H1 (cell line): ENCODE measurements at regions not wholly inside any gene's neighbourhood (a gene's known extent, or its start where the extent isn't known, plus 50 kb on each side); places are given as distances from the start of the nearest gene placed in this dataset.

ENCODE experiments used
- CTCF ChIA-PET: fragments of 300-600 bp; sonication (Branson Sonifier 250); formaldehyde crosslinking; loops from one replicate; lab custom pipeline; 2021; ENCODE audit not compliant: partially characterized antibody; lab: Charles Lee
- POLR2A ChIA-PET: fragments of 300-600 bp; sonication (Branson Sonifier 250); formaldehyde crosslinking; loops from one replicate; lab custom pipeline; 2021; ENCODE audit warnings: inconsistent platforms; ENCODE audit not compliant: partially characterized antibody; lab: Charles Lee
- DNase-seq, 2 experiments: peaks; one replicate each; pipeline versions ENCODE4 v3.0.0 to v3.0.0-alpha.2; 2010 to 2022; ENCODE audit warnings: low spot score in 2 of 2, low read depth in 1 of 2, mixed read lengths in 1 of 2
- FAIRE-seq: peaks from 2 replicates; lab custom pipeline; 2011; peaks lifted over from hg19 to GRCh38; lab: Jason Lieb, UNC
- H2AFZ ChIP-seq: 2 replicates; pipeline ENCODE4 v1.8.1; 2012; ENCODE audit warnings: low read length, inconsistent platforms
- H2AK5ac ChIP-seq: 2 replicates; pipeline ENCODE4 v1.6.1; 2013; ENCODE audit warnings: low read depth, low read length
- H2BK120ac ChIP-seq: replicated peaks from 2 replicates; pipeline ENCODE3; 2013; ENCODE audit warnings: low read depth, low read length, inconsistent platforms
- H2BK12ac ChIP-seq: 2 replicates; pipeline ENCODE4 v1.6.1; 2013; ENCODE audit warnings: low read depth, low read length
- H2BK15ac ChIP-seq: 2 replicates; pipeline ENCODE4 v1.6.1; 2013; ENCODE audit warnings: low read length
- H2BK20ac ChIP-seq: 2 replicates; pipeline ENCODE4 v1.6.1; 2013; ENCODE audit warnings: low read length
- H2BK5ac ChIP-seq: 2 replicates; pipeline ENCODE4 v1.6.1; 2013; ENCODE audit warnings: low read depth, low read length
- H3K14ac ChIP-seq: 2 replicates; pipeline ENCODE4 v1.6.1; 2013; ENCODE audit warnings: inconsistent platforms; ENCODE audit not compliant: insufficient read length
- H3K18ac ChIP-seq: 2 replicates; pipeline ENCODE4 v1.6.1; 2013; ENCODE audit warnings: low read length; ENCODE audit errors: extremely low read depth
- H3K23ac ChIP-seq: 2 replicates; pipeline ENCODE4 v1.6.1; 2013; ENCODE audit warnings: inconsistent platforms; ENCODE audit not compliant: insufficient read length
- H3K23me2 ChIP-seq: 2 replicates; pipeline ENCODE4 v1.6.1; 2013; ENCODE audit warnings: low read depth, low read length
- H3K27ac ChIP-seq: 2 replicates; pipeline ENCODE4 v1.6.1; 2011; ENCODE audit warnings: low read depth, low read length, inconsistent platforms
- H3K27me3 ChIP-seq, 4 experiments: replicated peaks in 1 of 4; 1 replicate in 1 of 4; 2 replicates in 3 of 4; pipeline versions ENCODE4 v1.6.1 to v1.8.1; 2011 to 2013; ENCODE audit warnings: low read length in 3 of 4, mild to moderate bottlenecking in 3 of 4, inconsistent platforms in 2 of 4, mixed read lengths in 2 of 4, moderate library complexity in 1 of 4; ENCODE audit not compliant: control insufficient read depth in 3 of 4, insufficient read depth in 3 of 4; ENCODE audit errors: extremely low read depth in 1 of 4
- H3K36me3 ChIP-seq, 4 experiments: 2 replicates each; pipeline versions ENCODE4 v1.6.1 to v1.8.1; 2011 to 2013; ENCODE audit warnings: mild to moderate bottlenecking in 4 of 4, low read length in 3 of 4, moderate library complexity in 2 of 4, control low read depth in 1 of 4, inconsistent platforms in 1 of 4; ENCODE audit not compliant: insufficient read depth in 4 of 4, control insufficient read depth in 2 of 4
- H3K4ac ChIP-seq: replicated peaks from 2 replicates; pipeline ENCODE3; 2013; ENCODE audit warnings: low read length, low read depth, mixed read lengths, inconsistent platforms; ENCODE audit not compliant: insufficient read length
- H3K4me1 ChIP-seq, 4 experiments: replicated peaks in 1 of 4; 1 replicate in 1 of 4; 2 replicates in 3 of 4; pipeline versions ENCODE4 v1.6.1 to v1.8.1; 2011 to 2013; ENCODE audit warnings: low read length in 3 of 4, inconsistent platforms in 2 of 4, mixed read lengths in 1 of 4; ENCODE audit not compliant: insufficient read depth in 4 of 4, control insufficient read depth in 3 of 4
- H3K4me2 ChIP-seq, 2 experiments: 2 replicates each; pipeline versions ENCODE4 v1.6.1 to v1.8.1; 2011 to 2013; ENCODE audit warnings: low read depth in 2 of 2, low read length in 2 of 2, control low read depth in 1 of 2, inconsistent platforms in 1 of 2, mild to moderate bottlenecking in 1 of 2; ENCODE audit not compliant: insufficient read depth in 1 of 2
- H3K4me3 ChIP-seq, 4 experiments: fragments of 200-600, 300-600 bp in 1 of 4; sonication (generic), shearing (Covaris generic), sonication (Bioruptor Twin) in 1 of 4; 2 replicates each; pipeline versions ENCODE4 v1.5.1 to v1.8.1; 2011 to 2016; ENCODE audit warnings: low read length in 4 of 4, low read depth in 3 of 4, control low read depth in 2 of 4, inconsistent platforms in 2 of 4, mild to moderate bottlenecking in 2 of 4, mixed read lengths in 1 of 4, moderate library complexity in 1 of 4; ENCODE audit not compliant: insufficient read depth in 2 of 4; ENCODE audit errors: extremely low read depth in 1 of 4
- H3K56ac ChIP-seq: replicated peaks from 2 replicates; pipeline ENCODE3; 2013; ENCODE audit warnings: low read depth, mild to moderate bottlenecking, mixed read lengths, low read length, inconsistent platforms; ENCODE audit not compliant: insufficient read length
- H3K79me1 ChIP-seq: 2 replicates; pipeline ENCODE4 v1.6.1; 2013; ENCODE audit warnings: low read depth, low read length, control low read depth
- H3K79me2 ChIP-seq, 2 experiments: 2 replicates each; pipeline versions ENCODE4 v1.6.1 to v1.8.1; 2012 to 2013; ENCODE audit warnings: low read length in 2 of 2, mild to moderate bottlenecking in 2 of 2, inconsistent platforms in 1 of 2; ENCODE audit not compliant: insufficient read depth in 2 of 2, control insufficient read depth in 1 of 2
- H3K9ac ChIP-seq, 4 experiments: replicated peaks in 1 of 4; 1 replicate in 1 of 4; 2 replicates in 3 of 4; pipeline versions ENCODE4 v1.6.1 to v1.8.1; 2011 to 2013; ENCODE audit warnings: low read depth in 3 of 4, low read length in 3 of 4, control low read depth in 2 of 4, mild to moderate bottlenecking in 2 of 4, moderate library complexity in 2 of 4, inconsistent platforms in 1 of 4; ENCODE audit errors: extremely low read depth in 1 of 4
- H3K9me3 ChIP-seq, 2 experiments: 2 replicates each; pipeline versions ENCODE4 v1.6.1 to v1.8.1; 2012 to 2013; ENCODE audit warnings: mild to moderate bottlenecking in 2 of 2, moderate library complexity in 2 of 2, control low read depth in 1 of 2, inconsistent platforms in 1 of 2, low read depth in 1 of 2, low read length in 1 of 2, mixed read lengths in 1 of 2; ENCODE audit not compliant: insufficient read depth in 2 of 2
- H4K20me1 ChIP-seq, 2 experiments: replicated peaks in 1 of 2; 2 replicates each; pipeline versions ENCODE3 to v1.8.1; 2011 to 2013; ENCODE audit warnings: inconsistent platforms in 2 of 2, low read length in 2 of 2, mild to moderate bottlenecking in 1 of 2; ENCODE audit not compliant: insufficient read depth in 2 of 2, control insufficient read depth in 1 of 2
- H4K5ac ChIP-seq: 2 replicates; pipeline ENCODE4 v1.6.1; 2013; ENCODE audit warnings: low read length, low read depth, mixed read lengths, inconsistent platforms; ENCODE audit not compliant: insufficient read length
- H4K8ac ChIP-seq: 2 replicates; pipeline ENCODE4 v1.8.0; 2013; ENCODE audit warnings: mild to moderate bottlenecking, moderate library complexity, low read length, inconsistent platforms; ENCODE audit not compliant: insufficient read depth; ENCODE audit errors: extremely low read depth
- H4K91ac ChIP-seq: replicated peaks from 2 replicates; pipeline ENCODE3; 2013; ENCODE audit warnings: low read length, mixed read lengths, inconsistent platforms; ENCODE audit not compliant: insufficient read length
- BRCA1 ChIP-seq: IDR thresholded peaks from 2 replicates; pipeline ENCODE4 v1.6.1; 2012; ENCODE audit warnings: low read depth, low read length, improper control_type of control experiment
- CBX8 ChIP-seq: fragments of 300-800, 300-1000 bp; sonication (generic); IDR thresholded peaks from 2 replicates; pipeline ENCODE4 v1.7.1; 2016; ENCODE audit warnings: low read depth, low read length, borderline replicate concordance
- FOSL1 ChIP-seq: IDR thresholded peaks from 2 replicates; pipeline ENCODE4 v1.6.1; 2011; ENCODE audit warnings: mild to moderate bottlenecking, low read depth, low read length, moderate library complexity; ENCODE audit not compliant: insufficient read depth
- HDAC2 ChIP-seq, 2 experiments: fragments of 300-600 bp in 1 of 2; sonication (generic) in 1 of 2; IDR thresholded peaks; 2 replicates each; pipeline ENCODE4 v1.6.1; 2011 to 2012; ENCODE audit warnings: low read depth in 2 of 2, low read length in 2 of 2, mild to moderate bottlenecking in 2 of 2, moderate library complexity in 2 of 2, borderline replicate concordance in 1 of 2, inconsistent platforms in 1 of 2
- JUN ChIP-seq: IDR thresholded peaks from 2 replicates; pipeline ENCODE4 v1.6.1; 2011; ENCODE audit warnings: low read depth, mild to moderate bottlenecking, improper control_type of control experiment, low read length
- KDM1A ChIP-seq: fragments of 200-600, 300-600 bp; sonication (generic); IDR thresholded peaks from 2 replicates; pipeline ENCODE4 v1.7.1; 2016; ENCODE audit warnings: mild to moderate bottlenecking, low read length, borderline replicate concordance
- MAX ChIP-seq: IDR thresholded peaks from 2 replicates; pipeline ENCODE4 v1.6.1; 2012; ENCODE audit warnings: inconsistent platforms
- PHF8 ChIP-seq: fragments of 200-600 bp; sonication (generic); conservative IDR thresholded peaks from 2 replicates; pipeline ENCODE4 v1.7.1; 2012; ENCODE audit warnings: low read depth, mild to moderate bottlenecking, inconsistent platforms, low read length, moderate library complexity
- POLR2A ChIP-seq, 2 experiments: IDR thresholded peaks; 1 replicate in 1 of 2; 2 replicates in 1 of 2; pipeline ENCODE4 v1.6.1; 2011; ENCODE audit warnings: low read depth in 2 of 2, low read length in 2 of 2, mild to moderate bottlenecking in 2 of 2; ENCODE audit errors: control extremely low read depth in 1 of 2
- RXRA ChIP-seq: IDR thresholded peaks from 2 replicates; pipeline ENCODE4 v1.6.1; 2011; ENCODE audit warnings: low read depth, mild to moderate bottlenecking, low read length, moderate library complexity; ENCODE audit not compliant: insufficient read depth
- SAP30 ChIP-seq: fragments of 300-600 bp; sonication (generic); IDR thresholded peaks from 2 replicates; pipeline ENCODE4 v1.7.1; 2012; ENCODE audit warnings: low read length, moderate library complexity, mild to moderate bottlenecking, inconsistent platforms; ENCODE audit not compliant: insufficient read depth, insufficient replicate concordance
- SP1 ChIP-seq: IDR thresholded peaks from 2 replicates; pipeline ENCODE4 v1.6.1; 2011; ENCODE audit warnings: low read depth, low read length
- SUZ12 ChIP-seq: fragments of 200-600 bp; sonication (generic); IDR thresholded peaks from 2 replicates; pipeline ENCODE4 v1.6.1; 2012; ENCODE audit warnings: mild to moderate bottlenecking, inconsistent platforms, low read length, moderate library complexity, mixed read lengths
- TAF1 ChIP-seq: IDR thresholded peaks from 2 replicates; pipeline ENCODE4 v1.6.1; 2011; ENCODE audit warnings: mild to moderate bottlenecking, low read depth, low read length
- TEAD4 ChIP-seq: IDR thresholded peaks from 2 replicates; pipeline ENCODE4 v1.6.1; 2012; ENCODE audit warnings: low read depth, low read length, inconsistent platforms, mixed read lengths
- WGBS, 2 experiments: shearing (Covaris generic) in 1 of 2; methylation state at CpG; one replicate each; pipeline versions ENCODE4 v1.1.6 to v1.1.7; 2013 to 2015; ENCODE audit warnings: low lambda C conversion rate in 2 of 2, mixed read lengths in 2 of 2, inconsistent platforms in 1 of 2, low coverage in 1 of 2, missing lambda C conversion rate in 1 of 2; ENCODE audit not compliant: insufficient replicate concordance in 2 of 2, insufficient coverage in 1 of 2, insufficient read length in 1 of 2; ENCODE audit errors: extremely low coverage in 1 of 2, missing lambda C conversion rate in 1 of 2; 5-methylcytosine and 5-hydroxymethylcytosine counted together

GRCh38 chr2:85959185-85959584 lies 70.4 kb upstream of the ST3GAL5 start:
- no peaks in the 10 kb centered on the region for H4K20me1 ChIP-seq
- peaks cover 0 to 7% (median 5%) of the 10 kb centered on the region in 4 experiments; a peak in 3 of 7 replicates for H3K4me1 ChIP-seq
- no peaks in the 10 kb centered on the region for H3K79me2 ChIP-seq
- no peaks in the 10 kb centered on the region for H3K27me3 ChIP-seq
- H3K27ac ChIP-seq = no peak overlapping the region
- H2BK5ac ChIP-seq = no peak overlapping the region
- no peak overlapping the region for H4K8ac ChIP-seq
- H3K9me3 ChIP-seq = peaks cover 14 to 25% of the 10 kb centered on the region in 2 experiments
- no peaks in the 10 kb centered on the region for H3K23me2 ChIP-seq
- H2BK20ac ChIP-seq = no peak overlapping the region
- no peaks in the 10 kb centered on the region for H3K36me3 ChIP-seq
- H3K14ac ChIP-seq = no peak overlapping the region
- no peak overlapping the region for H2AK5ac ChIP-seq
- H3K18ac ChIP-seq = no peak overlapping the region
- no peak overlapping the region for H2BK12ac ChIP-seq
- no peak overlapping the region for H2AFZ ChIP-seq
- H3K9ac ChIP-seq = no peak overlapping the region
- no peak overlapping the region for H3K56ac ChIP-seq
- no peak overlapping the region for H4K5ac ChIP-seq
- no peak overlapping the region for H3K23ac ChIP-seq
- no peaks in the 10 kb centered on the region for H3K79me1 ChIP-seq
- POLR2A ChIA-PET = no interaction called here
- no peak overlapping the region for H3K4me2 ChIP-seq
- FAIRE-seq = no peak
- H4K91ac ChIP-seq = no peak overlapping the region
- CTCF ChIA-PET = interaction anchor here (0.8 to 1.6 kb wide), 3 partner anchors 19 to 145 kb away, joined by 3 to 4 read pairs (median 3); no protein-coding TSS in a partner anchor
- no peak overlapping the region for H2BK120ac ChIP-seq
- H3K4ac ChIP-seq = no peak overlapping the region
- H3K4me3 ChIP-seq = no peak overlapping the region
- no peak overlapping the region for H2BK15ac ChIP-seq
- WGBS, 2 experiments = 92% methylated on average over 5 of the region's 5 CpGs; no CpG with 5 or more reads in 1 of the 2 experiments
- no peak for DNase-seq
- TF ChIP-seq KDM1A = no peak
- no peak for TF ChIP-seq TAF1
- no peak for TF ChIP-seq SUZ12
- TF ChIP-seq SP1 = no peak
- no peak for TF ChIP-seq HDAC2 (IDR thresholded peaks at IDR 0.05; ENCODE audit: borderline replicate concordance in 1 of 2, low read depth in 2 of 2, low read length in 2 of 2)
- TF ChIP-seq TEAD4 = no peak
- no peak for TF ChIP-seq PHF8
- TF ChIP-seq RXRA = no peak
- TF ChIP-seq BRCA1 = no peak
- no peak for TF ChIP-seq SAP30
- TF ChIP-seq CBX8 = no peak
- TF ChIP-seq POLR2A (IDR thresholded peaks at IDR 0.05; ENCODE audit: control extremely low read depth in 1 of 2, low read depth in 2 of 2, low read length in 2 of 2) = no peak
- no peak for TF ChIP-seq MAX
- no peak for TF ChIP-seq FOSL1
- no peak for TF ChIP-seq JUN
